SK-N-SH (cell line): ENCODE measurements at regions not wholly inside any gene's neighbourhood (a gene's known extent, or its start where the extent isn't known, plus 50 kb on each side); places are given as distances from the start of the nearest gene placed in this dataset.

Experiments
- EP300 ChIP-seq, 2 experiments: IDR thresholded peaks; 2 replicates each; pipeline versions ENCODE4 v1.4.0 to v1.6.1; 2012; ENCODE audit warnings: borderline replicate concordance in 1 of 2, low read depth in 1 of 2, low read length in 1 of 2
- FOXM1 ChIP-seq: IDR thresholded peaks from 2 replicates; pipeline ENCODE4 v1.4.0; 2012; ENCODE audit warnings: low read depth, mild to moderate bottlenecking
- MXI1 ChIP-seq: IDR thresholded peaks from 2 replicates; pipeline ENCODE4 v1.6.1; 2012; ENCODE audit warnings: mild to moderate bottlenecking, low read depth, low read length, improper control_type of control experiment
- POLR2AphosphoS5 ChIP-seq: IDR thresholded peaks from 2 replicates; pipeline ENCODE4 v1.6.1; 2012; ENCODE audit warnings: low read depth, low read length
- RXRA ChIP-seq: IDR thresholded peaks from 2 replicates; pipeline ENCODE4 v1.4.0; 2012; ENCODE audit warnings: low read depth, mild to moderate bottlenecking, borderline replicate concordance
- TEAD4 ChIP-seq: IDR thresholded peaks from 2 replicates; pipeline ENCODE4 v1.4.0; 2012; ENCODE audit warnings: mild to moderate bottlenecking, borderline replicate concordance; ENCODE audit not compliant: insufficient read depth
- USF2 ChIP-seq: fragments of 150-350 bp; IDR thresholded peaks from 2 replicates; pipeline ENCODE4 v1.6.1; 2017; ENCODE audit warnings: antibody characterized with exemption, low read length, low read depth, borderline replicate concordance
- TF ChIP-seq, protein P1 (sequence below): fragments of 200-600 bp; sonication (generic); IDR thresholded peaks from 2 replicates; pipeline ENCODE4 v1.6.1; 2017; ENCODE audit warnings: antibody characterized with exemption, mild to moderate bottlenecking, moderate library complexity
- TF ChIP-seq, protein P2 (sequence below): IDR thresholded peaks from 2 replicates; pipeline ENCODE4 v1.6.1; 2012; ENCODE audit warnings: mild to moderate bottlenecking, low read depth, low read length, moderate library complexity
- TF ChIP-seq, protein P3 (sequence below): IDR thresholded peaks from 2 replicates; pipeline ENCODE4 v1.4.0; 2012; ENCODE audit warnings: low read depth, borderline replicate concordance

DNA sequence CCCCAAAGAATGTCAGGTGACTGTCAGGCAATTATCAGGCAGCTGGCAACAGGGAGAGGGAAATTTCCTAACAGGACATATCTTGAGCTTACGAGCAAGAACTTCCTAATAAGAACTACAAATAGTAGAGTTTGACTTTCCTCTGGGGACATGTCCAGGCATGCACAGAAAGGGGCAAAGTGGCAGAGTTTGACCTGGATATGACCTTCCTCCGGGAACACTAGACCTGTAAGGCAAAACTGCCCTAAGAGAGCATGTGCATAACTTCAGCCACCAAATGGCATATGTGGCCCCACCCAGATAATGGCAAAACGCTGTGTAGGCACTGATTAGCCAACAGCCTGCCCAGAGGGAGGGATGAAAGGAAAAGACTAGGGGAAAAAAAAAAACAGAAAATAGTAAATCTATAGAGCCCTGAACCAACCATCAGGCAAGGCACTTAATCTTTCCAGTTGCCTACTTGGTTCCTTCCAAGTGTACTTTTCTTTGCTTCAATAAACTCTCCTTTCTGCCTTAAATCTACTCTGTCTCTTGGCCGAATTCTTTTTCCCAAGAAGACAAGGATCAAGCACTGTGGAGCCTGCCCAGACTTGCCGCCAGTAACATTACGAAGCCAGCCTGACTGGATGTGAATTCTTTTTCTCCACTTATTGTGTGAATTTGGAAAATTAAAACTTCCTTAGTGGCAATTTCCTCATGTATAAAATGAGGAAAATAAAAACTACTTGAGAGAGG lies 164.1 kb downstream of the SPTSSA start:
- TF ChIP-seq, protein P1, sequence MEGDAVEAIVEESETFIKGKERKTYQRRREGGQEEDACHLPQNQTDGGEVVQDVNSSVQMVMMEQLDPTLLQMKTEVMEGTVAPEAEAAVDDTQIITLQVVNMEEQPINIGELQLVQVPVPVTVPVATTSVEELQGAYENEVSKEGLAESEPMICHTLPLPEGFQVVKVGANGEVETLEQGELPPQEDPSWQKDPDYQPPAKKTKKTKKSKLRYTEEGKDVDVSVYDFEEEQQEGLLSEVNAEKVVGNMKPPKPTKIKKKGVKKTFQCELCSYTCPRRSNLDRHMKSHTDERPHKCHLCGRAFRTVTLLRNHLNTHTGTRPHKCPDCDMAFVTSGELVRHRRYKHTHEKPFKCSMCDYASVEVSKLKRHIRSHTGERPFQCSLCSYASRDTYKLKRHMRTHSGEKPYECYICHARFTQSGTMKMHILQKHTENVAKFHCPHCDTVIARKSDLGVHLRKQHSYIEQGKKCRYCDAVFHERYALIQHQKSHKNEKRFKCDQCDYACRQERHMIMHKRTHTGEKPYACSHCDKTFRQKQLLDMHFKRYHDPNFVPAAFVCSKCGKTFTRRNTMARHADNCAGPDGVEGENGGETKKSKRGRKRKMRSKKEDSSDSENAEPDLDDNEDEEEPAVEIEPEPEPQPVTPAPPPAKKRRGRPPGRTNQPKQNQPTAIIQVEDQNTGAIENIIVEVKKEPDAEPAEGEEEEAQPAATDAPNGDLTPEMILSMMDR: no peak
- no peak for TF ChIP-seq FOXM1
- TF ChIP-seq TEAD4: no peak
- TF ChIP-seq MXI1: no peak
- no peak for TF ChIP-seq EP300 (IDR thresholded peaks at IDR 0.05; ENCODE audit: borderline replicate concordance in 1 of 2, low read depth in 1 of 2, low read length in 1 of 2)
- TF ChIP-seq, protein P2, sequence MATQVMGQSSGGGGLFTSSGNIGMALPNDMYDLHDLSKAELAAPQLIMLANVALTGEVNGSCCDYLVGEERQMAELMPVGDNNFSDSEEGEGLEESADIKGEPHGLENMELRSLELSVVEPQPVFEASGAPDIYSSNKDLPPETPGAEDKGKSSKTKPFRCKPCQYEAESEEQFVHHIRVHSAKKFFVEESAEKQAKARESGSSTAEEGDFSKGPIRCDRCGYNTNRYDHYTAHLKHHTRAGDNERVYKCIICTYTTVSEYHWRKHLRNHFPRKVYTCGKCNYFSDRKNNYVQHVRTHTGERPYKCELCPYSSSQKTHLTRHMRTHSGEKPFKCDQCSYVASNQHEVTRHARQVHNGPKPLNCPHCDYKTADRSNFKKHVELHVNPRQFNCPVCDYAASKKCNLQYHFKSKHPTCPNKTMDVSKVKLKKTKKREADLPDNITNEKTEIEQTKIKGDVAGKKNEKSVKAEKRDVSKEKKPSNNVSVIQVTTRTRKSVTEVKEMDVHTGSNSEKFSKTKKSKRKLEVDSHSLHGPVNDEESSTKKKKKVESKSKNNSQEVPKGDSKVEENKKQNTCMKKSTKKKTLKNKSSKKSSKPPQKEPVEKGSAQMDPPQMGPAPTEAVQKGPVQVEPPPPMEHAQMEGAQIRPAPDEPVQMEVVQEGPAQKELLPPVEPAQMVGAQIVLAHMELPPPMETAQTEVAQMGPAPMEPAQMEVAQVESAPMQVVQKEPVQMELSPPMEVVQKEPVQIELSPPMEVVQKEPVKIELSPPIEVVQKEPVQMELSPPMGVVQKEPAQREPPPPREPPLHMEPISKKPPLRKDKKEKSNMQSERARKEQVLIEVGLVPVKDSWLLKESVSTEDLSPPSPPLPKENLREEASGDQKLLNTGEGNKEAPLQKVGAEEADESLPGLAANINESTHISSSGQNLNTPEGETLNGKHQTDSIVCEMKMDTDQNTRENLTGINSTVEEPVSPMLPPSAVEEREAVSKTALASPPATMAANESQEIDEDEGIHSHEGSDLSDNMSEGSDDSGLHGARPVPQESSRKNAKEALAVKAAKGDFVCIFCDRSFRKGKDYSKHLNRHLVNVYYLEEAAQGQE: no peak
- TF ChIP-seq RXRA: no peak
- no peak for TF ChIP-seq POLR2AphosphoS5
- no peak for TF ChIP-seq USF2
- TF ChIP-seq, protein P3, sequence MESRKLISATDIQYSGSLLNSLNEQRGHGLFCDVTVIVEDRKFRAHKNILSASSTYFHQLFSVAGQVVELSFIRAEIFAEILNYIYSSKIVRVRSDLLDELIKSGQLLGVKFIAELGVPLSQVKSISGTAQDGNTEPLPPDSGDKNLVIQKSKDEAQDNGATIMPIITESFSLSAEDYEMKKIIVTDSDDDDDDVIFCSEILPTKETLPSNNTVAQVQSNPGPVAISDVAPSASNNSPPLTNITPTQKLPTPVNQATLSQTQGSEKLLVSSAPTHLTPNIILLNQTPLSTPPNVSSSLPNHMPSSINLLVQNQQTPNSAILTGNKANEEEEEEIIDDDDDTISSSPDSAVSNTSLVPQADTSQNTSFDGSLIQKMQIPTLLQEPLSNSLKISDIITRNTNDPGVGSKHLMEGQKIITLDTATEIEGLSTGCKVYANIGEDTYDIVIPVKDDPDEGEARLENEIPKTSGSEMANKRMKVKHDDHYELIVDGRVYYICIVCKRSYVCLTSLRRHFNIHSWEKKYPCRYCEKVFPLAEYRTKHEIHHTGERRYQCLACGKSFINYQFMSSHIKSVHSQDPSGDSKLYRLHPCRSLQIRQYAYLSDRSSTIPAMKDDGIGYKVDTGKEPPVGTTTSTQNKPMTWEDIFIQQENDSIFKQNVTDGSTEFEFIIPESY: no peak
